IPS DF 19.7 (cell line): ENCODE measurements at regions not wholly inside any gene's neighbourhood (a gene's known extent, or its start where the extent isn't known, plus 50 kb on each side); places are given as distances from the start of the nearest gene placed in this dataset.
"Not testable (repeated sequence)": the region's sequence is repeated elsewhere in the genome, so short reads cannot be mapped to it uniquely, and the experiment has no call there.

Source experiments
- DNase-seq: peaks from one replicate; pipeline ENCODE4 v3.0.0-alpha.2; 2013; ENCODE audit warnings: low read depth, low spot score

GRCh38 chr16:61002479-61003204, 1033.6 kb downstream of the CDH8 start:
- no peak for DNase-seq

- DNase-seq = no peak
Measured at GRCh38 chr16:60991886-60992285, 1044.4 kb downstream of the CDH8 start.

GRCh38 chr16:60989592-60989991, 1046.6 kb downstream of the CDH8 start:
- DNase-seq = no peak

GRCh38 chr16:60979119-60979518, 1057.1 kb downstream of the CDH8 start:
- no peak for DNase-seq

GRCh38 chr16:60949800-60950199, 1086.4 kb downstream of the CDH8 start:
- DNase-seq = no peak

GRCh38 chr16:60945225-60945624, 1091.0 kb downstream of the CDH8 start:
- peak; percentile 17 for DNase-seq

GRCh38 chr16:60936189-60936588, 1100.0 kb downstream of the CDH8 start:
- DNase-seq = not testable (repeated sequence)

GRCh38 chr16:60932600-60932999, 1103.6 kb downstream of the CDH8 start:
- no peak for DNase-seq

GRCh38 chr16:60930291-60930690, 1105.9 kb downstream of the CDH8 start:
- no peak for DNase-seq

- DNase-seq = no peak
Measured at GRCh38 chr16:60922920-60923319, 1113.3 kb downstream of the CDH8 start.

- no peak for DNase-seq
Measured at GRCh38 chr16:60914334-60914733, 1121.9 kb downstream of the CDH8 start.

GRCh38 chr16:60907645-60908044, 1128.6 kb downstream of the CDH8 start:
- DNase-seq = no peak

GRCh38 chr16:60905811-60906210, 1130.4 kb downstream of the CDH8 start:
- no peak for DNase-seq

GRCh38 chr16:60902114-60902513, 1134.1 kb downstream of the CDH8 start:
- DNase-seq = no peak

GRCh38 chr16:60882816-60883215, 1153.4 kb downstream of the CDH8 start:
- DNase-seq = no peak

GRCh38 chr16:60852635-60853034, 1183.6 kb downstream of the CDH8 start:
- DNase-seq = no peak

GRCh38 chr16:60821661-60822060, 1214.6 kb downstream of the CDH8 start:
- no peak for DNase-seq

GRCh38 chr16:60820361-60820760, 1215.9 kb downstream of the CDH8 start:
- no peak for DNase-seq

GRCh38 chr16:60818465-60818864, 1217.8 kb downstream of the CDH8 start:
- DNase-seq = no peak

- no peak for DNase-seq
Measured at GRCh38 chr16:60816461-60816860, 1219.8 kb downstream of the CDH8 start.

GRCh38 chr16:60815865-60816264, 1220.4 kb downstream of the CDH8 start:
- DNase-seq = no peak

GRCh38 chr16:60815033-60815432, 1221.2 kb downstream of the CDH8 start:
- no peak for DNase-seq

GRCh38 chr16:60811657-60812056, 1224.6 kb downstream of the CDH8 start:
- DNase-seq = no peak

GRCh38 chr16:60811051-60811608, 1225.1 kb downstream of the CDH8 start:
- DNase-seq = no peak
